Heart right ventricle (tissue), 16 donors: ENCODE measurements at regions not wholly inside any gene's neighbourhood (a gene's known extent, or its start where the extent isn't known, plus 50 kb on each side); places are given as distances from the start of the nearest gene placed in this dataset.

ENCODE experiments used
- ATAC-seq, 8 donors: fragments of 200-7000 bp; cut with Tn5 transposase; one replicate each; pipeline ENCODE4 v1.9.1; 2020; ENCODE audit warnings: mild to moderate bottlenecking in 8 of 8, moderate library complexity in 8 of 8, moderate number of reproducible peaks in 1 of 8
- DNase-seq, 2 donors: peaks; one replicate each; pipeline ENCODE4 v3.0.0-alpha.2; 2020
- H3K27ac ChIP-seq, 10 donors: fragments of 200-600 bp; sonication (generic) in 2 of 10; one replicate each; pipeline versions ENCODE4 v1.5.0 to v1.8.0; 2020 to 2022; ENCODE audit warnings: mild to moderate bottlenecking in 3 of 10
- H3K27me3 ChIP-seq, 7 donors: fragments of 200-600 bp; one replicate each; pipeline ENCODE4 v1.8.0; 2021 to 2022; ENCODE audit warnings: mild to moderate bottlenecking in 2 of 7
- H3K36me3 ChIP-seq, 9 donors: fragments of 200-600 bp; sonication (generic) in 1 of 9; one replicate each; pipeline versions ENCODE4 v1.5.0 to v1.8.0; 2020 to 2022; ENCODE audit warnings: mild to moderate bottlenecking in 2 of 9
- H3K4me1 ChIP-seq, 9 donors: fragments of 200-600 bp; sonication (generic) in 1 of 9; one replicate each; pipeline versions ENCODE4 v1.5.0 to v1.8.0; 2020 to 2022; ENCODE audit warnings: mild to moderate bottlenecking in 4 of 9
- H3K4me3 ChIP-seq, 10 donors: fragments of 200-600 bp; sonication (generic) in 2 of 10; one replicate each; pipeline versions ENCODE4 v1.5.0 to v1.8.0; 2020 to 2022; ENCODE audit warnings: mild to moderate bottlenecking in 7 of 10, moderate library complexity in 2 of 10
- H3K9me3 ChIP-seq, 11 donors: fragments of 200-600 bp in 10 of 11; sonication (generic) in 2 of 11; one replicate each; pipeline versions ENCODE4 v1.5.0 to v1.8.0; 2013 to 2022; ENCODE audit warnings: mild to moderate bottlenecking in 2 of 11, control low read depth in 1 of 11, moderate library complexity in 1 of 11
- CTCF ChIP-seq, 9 donors: fragments of 200-600 bp; sonication (generic) in 2 of 9; IDR thresholded peaks; one replicate each; pipeline versions ENCODE4 v1.5.0 to v1.8.0; 2021 to 2022; ENCODE audit warnings: antibody characterized with exemption in 9 of 9, mild to moderate bottlenecking in 5 of 9, moderate library complexity in 1 of 9
- WGBS, 2 donors: extraction: QIAGEN DNeasy Blood & Tissue Kit; methylation state at CpG; one replicate each; pipeline ENCODE4 v1.1.7; 2013; ENCODE audit warnings: inconsistent platforms in 1 of 2; 5-methylcytosine and 5-hydroxymethylcytosine counted together
- intact Hi-C, 10 donors: fragments of 100-400 bp; cut with DNase I; formaldehyde crosslinking; loops; one replicate each; pipeline versions ENCODE4 v1.11.1 to v1.14.2; 2022
- donor health status: Arrhythmogenic right ventricular cardiomyopathy.
- donor health status: ischemic (EF 13 %, LVEDD 7.1; RV severe dilation, severe dysfunction).
- donor health status: healthy with polysubstance abuse.
- donor health status: DM: no; HTN: yes; CAD: no.
- donor health status: DM: no; HTN: no; CAD: no.
- donor health status: ischemic (EF 25% LVEDD 6.9; RV normal size, moderate dysfunction).
- donor health status: ischemic (EF 25% LVEDD 5.7; RV mildly dilated, moderate dysfunction).
- donor health status: healthy.
- donor health status: DM: yes; HTN: yes; CAD: no.
- donor health status: Ischemic cardiomyopathy.
- donor health status: ischemic (EF 35%, LVEDD 5.7; RV mildly dilated, moderate dysfunction).
- donor health status: nonischemic (EF 11% LVEDD 7.7; RV severe dilation, severe dysfunction).
- donor health status: DM: yes; HTN: yes; CAD: no.
- donor health status: PGD.
- donor health status: ischemic (EF 29% LVEDD 5.4; RV normal size, mild dysfunction).
- donor health status: nonischemic (EF 23%, LVEDD 6.1; RV moderate dilation, normal function).

GRCh38 chr13:66040506-66040905 lies 1189.6 kb downstream of the PCDH9 start:
- WGBS, 2 donors: 67 to 73% methylated on average over 2 of the region's 2 CpGs
- no peak for TF ChIP-seq CTCF (IDR thresholded peaks at IDR 0.05)
- no peak overlapping the region for H3K4me3 ChIP-seq
- ATAC-seq (no peak), DNase-seq (no peak)
- H3K9me3 ChIP-seq: peaks cover 0 to 7% (median 0%) of the 10 kb centered on the region in 11 donors
- no peak overlapping the region for H3K27ac ChIP-seq
- intact Hi-C loops: no loop called here
- no peaks in the 10 kb centered on the region for H3K27me3 ChIP-seq
- H3K36me3 ChIP-seq: no peaks in the 10 kb centered on the region
- H3K4me1 ChIP-seq: peaks cover 0 to 4% (median 0%) of the 10 kb centered on the region in 9 donors

- TF ChIP-seq CTCF (IDR thresholded peaks at IDR 0.05): no peak
- Histone ChIP-seq H3K36me3 (no peaks in the 10 kb centered on the region), H3K27me3 (no peaks in the 10 kb centered on the region), H3K27ac (no peak overlapping the region), H3K4me3 (no peak overlapping the region), H3K9me3 (peaks cover 0 to 7% (median 0%) of the 10 kb centered on the region in 11 donors), H3K4me1 (peaks cover 0 to 4% (median 0%) of the 10 kb centered on the region in 9 donors)
- 76 to 88% methylated on average over 2 of the region's 2 CpGs for WGBS, 2 donors
- no peak for ATAC-seq
- intact Hi-C loops: no loop called here
- no peak for DNase-seq
Measured at GRCh38 chr13:66037096-66037495, 1193.0 kb downstream of the PCDH9 start.

- TF ChIP-seq CTCF (IDR thresholded peaks at IDR 0.05): no peak
- Histone ChIP-seq H3K4me3 (no peak overlapping the region), H3K9me3 (peaks cover 0 to 7% (median 0%) of the 10 kb centered on the region in 11 donors), H3K36me3 (no peaks in the 10 kb centered on the region), H3K4me1 (peaks cover 0 to 4% (median 0%) of the 10 kb centered on the region in 9 donors), H3K27ac (no peak overlapping the region), H3K27me3 (no peaks in the 10 kb centered on the region)
- ATAC-seq: peak in 1 of 8 donors; percentile 17
- no peak for DNase-seq
- 48 to 61% methylated on average over 2 of the region's 2 CpGs for WGBS, 2 donors
- intact Hi-C loops: no loop called here
Measured at GRCh38 chr13:66036636-66037035, 1193.5 kb downstream of the PCDH9 start.

DNA sequence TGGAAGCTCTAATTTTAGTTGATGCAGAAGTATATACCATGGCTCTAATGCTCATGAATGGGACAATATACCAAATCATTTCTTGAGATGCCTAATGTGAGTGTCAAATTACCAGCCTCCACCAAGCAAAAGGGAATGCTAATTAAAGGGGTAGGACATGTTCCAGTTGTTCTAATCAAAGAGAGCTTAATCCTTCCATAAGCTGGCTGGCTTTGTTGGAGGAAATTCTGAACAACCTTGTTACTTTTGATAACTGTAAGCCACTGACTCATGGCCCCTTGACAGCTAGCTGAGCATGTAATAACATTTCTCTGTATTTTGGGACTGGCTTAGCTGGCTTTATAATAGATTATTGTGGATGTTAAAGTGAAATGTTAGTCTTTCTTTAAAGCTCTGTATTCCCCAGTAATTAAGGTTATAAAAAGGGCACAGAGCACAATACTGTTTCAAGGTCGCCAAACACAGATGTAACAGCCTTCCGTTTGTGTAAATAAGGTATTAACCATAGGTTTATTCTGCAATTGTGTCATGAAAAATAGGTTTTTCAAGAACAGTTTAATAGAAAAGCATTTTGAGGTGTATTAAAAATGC lies 1194.0 kb downstream of the PCDH9 start:
- peak in 2 of 8 donors; percentile 23 to 38 for ATAC-seq
- no peak overlapping the region for H3K4me3 ChIP-seq
- H3K9me3 ChIP-seq: peaks cover 0 to 7% (median 0%) of the 10 kb centered on the region in 11 donors
- no peaks in the 10 kb centered on the region for H3K36me3 ChIP-seq
- no peak overlapping the region for H3K27ac ChIP-seq
- TF ChIP-seq CTCF (IDR thresholded peaks at IDR 0.05): no peak
- H3K27me3 ChIP-seq: no peaks in the 10 kb centered on the region
- 62 to 71% methylated on average over 2 of the region's 2 CpGs for WGBS, 2 donors
- no peak for DNase-seq
- intact Hi-C loops: no loop called here
- H3K4me1 ChIP-seq: peaks cover 0 to 4% (median 0%) of the 10 kb centered on the region in 9 donors
